Coronary artery (tissue), 2 donors: ENCODE measurements at regions not wholly inside any gene's neighbourhood (a gene's known extent, or its start where the extent isn't known, plus 50 kb on each side); places are given as distances from the start of the nearest gene placed in this dataset.

Experiments used
- DNase-seq: peaks from one replicate; pipeline ENCODE4 v3.0.0-alpha.2; 2017; ENCODE audit warnings: low spot score
- H3K27ac ChIP-seq, 2 donors: fragments of 200-600 bp; sonication (generic); one replicate each; pipeline ENCODE4 v1.5.1; 2016 to 2019
- H3K4me3 ChIP-seq: fragments of 200-600 bp; sonication (generic); 2 replicates; pipeline ENCODE4 v1.5.1; 2016; ENCODE audit warnings: mild to moderate bottlenecking, moderate library complexity
- TF ChIP-seq, protein P1 (sequence below): fragments of 200-600 bp; sonication (generic); IDR thresholded peaks from one replicate; pipeline ENCODE4 v1.5.1; 2019; ENCODE audit warnings: antibody characterized with exemption

GRCh38 chr13:80250213-80250810, 90.6 kb downstream of the SPRY2 start:
- no peak overlapping the region for H3K4me3 ChIP-seq
- no peak overlapping the region for H3K27ac ChIP-seq
- TF ChIP-seq, protein P1, sequence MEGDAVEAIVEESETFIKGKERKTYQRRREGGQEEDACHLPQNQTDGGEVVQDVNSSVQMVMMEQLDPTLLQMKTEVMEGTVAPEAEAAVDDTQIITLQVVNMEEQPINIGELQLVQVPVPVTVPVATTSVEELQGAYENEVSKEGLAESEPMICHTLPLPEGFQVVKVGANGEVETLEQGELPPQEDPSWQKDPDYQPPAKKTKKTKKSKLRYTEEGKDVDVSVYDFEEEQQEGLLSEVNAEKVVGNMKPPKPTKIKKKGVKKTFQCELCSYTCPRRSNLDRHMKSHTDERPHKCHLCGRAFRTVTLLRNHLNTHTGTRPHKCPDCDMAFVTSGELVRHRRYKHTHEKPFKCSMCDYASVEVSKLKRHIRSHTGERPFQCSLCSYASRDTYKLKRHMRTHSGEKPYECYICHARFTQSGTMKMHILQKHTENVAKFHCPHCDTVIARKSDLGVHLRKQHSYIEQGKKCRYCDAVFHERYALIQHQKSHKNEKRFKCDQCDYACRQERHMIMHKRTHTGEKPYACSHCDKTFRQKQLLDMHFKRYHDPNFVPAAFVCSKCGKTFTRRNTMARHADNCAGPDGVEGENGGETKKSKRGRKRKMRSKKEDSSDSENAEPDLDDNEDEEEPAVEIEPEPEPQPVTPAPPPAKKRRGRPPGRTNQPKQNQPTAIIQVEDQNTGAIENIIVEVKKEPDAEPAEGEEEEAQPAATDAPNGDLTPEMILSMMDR = no peak
- no peak for DNase-seq

DNA sequence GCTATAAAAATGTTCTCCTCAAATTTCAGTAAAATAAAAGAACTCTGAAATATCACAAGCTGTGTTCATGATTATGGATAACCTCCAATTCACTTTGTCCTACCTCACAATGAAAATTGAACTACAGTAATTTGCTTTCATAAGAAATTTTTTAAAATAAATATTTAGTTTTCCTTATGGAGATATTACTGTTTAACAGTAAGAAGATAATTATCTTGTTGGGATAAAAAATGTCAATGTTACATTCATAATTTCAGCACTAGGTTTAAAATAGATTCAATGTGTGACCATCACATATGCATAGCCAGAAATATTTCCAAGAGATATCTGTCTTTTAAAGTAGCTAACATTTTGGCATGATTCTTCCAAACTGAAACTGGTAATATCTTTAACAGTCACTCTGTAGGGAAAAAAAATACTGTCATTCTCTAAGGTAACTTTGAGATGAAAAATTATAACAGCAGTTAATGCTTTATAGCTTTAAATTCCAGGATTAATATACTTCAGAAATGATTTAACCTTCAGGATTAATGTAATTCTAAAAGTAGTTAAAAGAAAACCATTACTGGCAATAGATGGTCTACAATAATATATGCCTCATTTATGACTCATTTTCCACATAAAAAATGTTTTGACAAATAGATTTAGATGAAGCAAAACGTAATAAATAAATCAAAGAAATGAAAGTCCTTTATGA, 91.3 kb downstream of the SPRY2 start:
- TF ChIP-seq, protein P1 = no peak
- H3K4me3 ChIP-seq = no peak overlapping the region
- no peak for DNase-seq

DNA sequence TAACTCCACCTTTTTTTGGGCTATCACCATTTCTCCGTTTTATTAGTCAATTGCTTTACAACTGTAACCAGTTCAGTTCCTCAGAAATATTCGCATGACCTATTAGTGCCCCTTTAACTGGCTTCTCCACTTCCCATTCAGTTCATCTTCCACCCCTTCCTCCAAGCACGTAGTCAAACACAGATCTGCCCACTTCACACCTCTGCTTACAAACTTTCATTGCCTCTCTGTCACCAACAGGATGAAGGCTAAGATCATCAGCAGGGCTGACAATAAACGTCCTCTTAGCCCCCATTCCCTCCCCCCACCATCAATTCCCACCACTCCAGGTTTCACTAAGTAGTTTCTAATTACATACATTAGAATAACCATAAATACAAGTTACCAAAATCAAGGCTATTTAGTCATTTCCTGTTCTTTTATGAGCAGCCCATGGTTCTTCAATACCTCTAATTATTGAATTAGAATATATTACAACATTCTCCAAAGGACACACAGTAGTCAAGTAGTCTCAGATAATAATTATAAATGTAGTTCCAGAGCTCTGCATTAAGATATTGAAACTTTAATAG, 95.7 kb downstream of the SPRY2 start:
- no peak overlapping the region for H3K4me3 ChIP-seq
- no peak overlapping the region for H3K27ac ChIP-seq
- DNase-seq = no peak
- TF ChIP-seq, protein P1 = no peak

More for the DNA sequence above, 91.3 kb downstream of the SPRY2 start:
- H3K27ac ChIP-seq = no peak overlapping the region

GRCh38 chr13:80244574-80244973, 96.4 kb downstream of the SPRY2 start:
- Histone ChIP-seq H3K4me3 (no peak overlapping the region), H3K27ac (no peak overlapping the region)
- DNase-seq = no peak
- TF ChIP-seq, protein P1 = no peak

DNA sequence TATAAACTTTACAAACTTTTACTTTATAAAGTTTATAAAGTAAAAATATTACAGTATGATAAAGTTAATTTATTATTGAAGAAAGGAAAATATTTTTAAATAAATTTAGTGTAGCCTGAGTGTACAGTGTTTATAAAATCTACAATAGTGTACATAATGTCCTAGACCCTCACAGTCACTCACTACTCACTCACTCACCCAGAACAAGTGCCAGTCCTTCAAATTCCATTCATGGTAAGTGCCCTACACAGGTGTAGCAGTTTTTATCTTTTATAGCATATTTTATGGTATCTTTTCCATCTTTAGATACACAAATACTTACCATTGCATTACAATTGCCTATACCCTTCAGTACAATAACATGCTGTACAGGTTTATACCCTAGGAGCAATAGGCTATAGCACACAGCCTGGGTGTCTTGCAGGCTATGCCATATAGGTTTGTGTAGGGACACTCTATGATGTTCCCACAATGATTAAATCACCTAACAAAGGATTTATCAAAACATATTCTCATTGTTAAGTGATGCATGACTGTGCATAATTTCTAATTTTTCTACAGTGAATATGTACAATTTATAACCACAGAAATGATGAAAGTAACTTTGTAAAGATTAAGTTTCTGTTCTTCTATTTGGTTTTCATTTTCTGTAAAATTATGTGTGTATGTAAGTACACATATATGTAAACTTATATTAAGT, 98.0 kb downstream of the SPRY2 start:
- no peak overlapping the region for H3K4me3 ChIP-seq
- no peak overlapping the region for H3K27ac ChIP-seq
- DNase-seq = no peak
- TF ChIP-seq, protein P1 = no peak

GRCh38 chr13:80239571-80240255, 101.2 kb downstream of the SPRY2 start:
- TF ChIP-seq, protein P1 = no peak
- H3K27ac ChIP-seq = no peak overlapping the region

More at GRCh38 chr13:80239571-80240255, 101.2 kb downstream of the SPRY2 start:
- no peak for DNase-seq
- H3K4me3 ChIP-seq = no peak overlapping the region
